ENCODE measurements at regions not wholly inside any gene's neighbourhood (a gene's known extent, or its start where the extent isn't known, plus 50 kb on each side); places are given as distances from the start of the nearest gene placed in this dataset.

DNA sequence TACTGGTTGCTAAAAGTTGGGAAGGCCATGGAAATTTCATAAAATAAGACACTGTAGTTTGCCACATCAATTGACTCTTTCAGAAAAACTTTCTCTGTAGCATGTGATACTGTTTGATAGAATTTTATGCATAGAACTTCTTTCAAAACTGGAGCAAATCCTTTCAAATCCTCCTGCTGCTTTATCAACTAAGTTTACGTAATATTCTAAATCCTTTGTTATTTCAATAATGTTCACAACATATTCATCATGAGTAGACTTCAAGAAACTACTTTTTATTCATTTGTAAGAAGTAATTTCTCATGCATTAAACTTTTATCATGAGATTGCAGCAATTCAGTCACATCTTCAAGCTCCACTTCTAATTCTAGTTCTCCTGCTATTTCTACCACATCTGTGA lies 199.3 kb downstream of the PCDH18 start:
- TF ChIP-seq, protein P1, sequence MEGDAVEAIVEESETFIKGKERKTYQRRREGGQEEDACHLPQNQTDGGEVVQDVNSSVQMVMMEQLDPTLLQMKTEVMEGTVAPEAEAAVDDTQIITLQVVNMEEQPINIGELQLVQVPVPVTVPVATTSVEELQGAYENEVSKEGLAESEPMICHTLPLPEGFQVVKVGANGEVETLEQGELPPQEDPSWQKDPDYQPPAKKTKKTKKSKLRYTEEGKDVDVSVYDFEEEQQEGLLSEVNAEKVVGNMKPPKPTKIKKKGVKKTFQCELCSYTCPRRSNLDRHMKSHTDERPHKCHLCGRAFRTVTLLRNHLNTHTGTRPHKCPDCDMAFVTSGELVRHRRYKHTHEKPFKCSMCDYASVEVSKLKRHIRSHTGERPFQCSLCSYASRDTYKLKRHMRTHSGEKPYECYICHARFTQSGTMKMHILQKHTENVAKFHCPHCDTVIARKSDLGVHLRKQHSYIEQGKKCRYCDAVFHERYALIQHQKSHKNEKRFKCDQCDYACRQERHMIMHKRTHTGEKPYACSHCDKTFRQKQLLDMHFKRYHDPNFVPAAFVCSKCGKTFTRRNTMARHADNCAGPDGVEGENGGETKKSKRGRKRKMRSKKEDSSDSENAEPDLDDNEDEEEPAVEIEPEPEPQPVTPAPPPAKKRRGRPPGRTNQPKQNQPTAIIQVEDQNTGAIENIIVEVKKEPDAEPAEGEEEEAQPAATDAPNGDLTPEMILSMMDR (IDR thresholded peaks at IDR 0.05), result no peak
- TF ChIP-seq EP300 (IDR thresholded peaks at IDR 0.05), result no peak
- no peak for TF ChIP-seq POLR2A (IDR thresholded peaks at IDR 0.05)

Data from stomach (tissue), 4 donors.